H1 (cell line): ENCODE measurements at regions not wholly inside any gene's neighbourhood (a gene's known extent, or its start where the extent isn't known, plus 50 kb on each side); places are given as distances from the start of the nearest gene placed in this dataset.

Source experiments
- CTCF ChIA-PET: fragments of 300-600 bp; sonication (Branson Sonifier 250); formaldehyde crosslinking; loops from one replicate; lab custom pipeline; 2021; ENCODE audit not compliant: partially characterized antibody; lab: Charles Lee
- POLR2A ChIA-PET: fragments of 300-600 bp; sonication (Branson Sonifier 250); formaldehyde crosslinking; loops from one replicate; lab custom pipeline; 2021; ENCODE audit warnings: inconsistent platforms; ENCODE audit not compliant: partially characterized antibody; lab: Charles Lee
- DNase-seq, 2 experiments: peaks; one replicate each; pipeline versions ENCODE4 v3.0.0 to v3.0.0-alpha.2; 2010 to 2022; ENCODE audit warnings: low spot score in 2 of 2, low read depth in 1 of 2, mixed read lengths in 1 of 2
- FAIRE-seq: peaks from 2 replicates; lab custom pipeline; 2011; peaks lifted over from hg19 to GRCh38; lab: Jason Lieb, UNC
- H2AFZ ChIP-seq: 2 replicates; pipeline ENCODE4 v1.8.1; 2012; ENCODE audit warnings: low read length, inconsistent platforms
- H2AK5ac ChIP-seq: 2 replicates; pipeline ENCODE4 v1.6.1; 2013; ENCODE audit warnings: low read depth, low read length
- H2BK120ac ChIP-seq: replicated peaks from 2 replicates; pipeline ENCODE3; 2013; ENCODE audit warnings: low read depth, low read length, inconsistent platforms
- H2BK12ac ChIP-seq: 2 replicates; pipeline ENCODE4 v1.6.1; 2013; ENCODE audit warnings: low read depth, low read length
- H2BK15ac ChIP-seq: 2 replicates; pipeline ENCODE4 v1.6.1; 2013; ENCODE audit warnings: low read length
- H2BK20ac ChIP-seq: 2 replicates; pipeline ENCODE4 v1.6.1; 2013; ENCODE audit warnings: low read length
- H2BK5ac ChIP-seq: 2 replicates; pipeline ENCODE4 v1.6.1; 2013; ENCODE audit warnings: low read depth, low read length
- H3K14ac ChIP-seq: 2 replicates; pipeline ENCODE4 v1.6.1; 2013; ENCODE audit warnings: inconsistent platforms; ENCODE audit not compliant: insufficient read length
- H3K18ac ChIP-seq: 2 replicates; pipeline ENCODE4 v1.6.1; 2013; ENCODE audit warnings: low read length; ENCODE audit errors: extremely low read depth
- H3K23ac ChIP-seq: 2 replicates; pipeline ENCODE4 v1.6.1; 2013; ENCODE audit warnings: inconsistent platforms; ENCODE audit not compliant: insufficient read length
- H3K23me2 ChIP-seq: 2 replicates; pipeline ENCODE4 v1.6.1; 2013; ENCODE audit warnings: low read depth, low read length
- H3K27ac ChIP-seq: 2 replicates; pipeline ENCODE4 v1.6.1; 2011; ENCODE audit warnings: low read depth, low read length, inconsistent platforms
- H3K27me3 ChIP-seq, 4 experiments: replicated peaks in 1 of 4; 1 replicate in 1 of 4; 2 replicates in 3 of 4; pipeline versions ENCODE4 v1.6.1 to v1.8.1; 2011 to 2013; ENCODE audit warnings: low read length in 3 of 4, mild to moderate bottlenecking in 3 of 4, inconsistent platforms in 2 of 4, mixed read lengths in 2 of 4, moderate library complexity in 1 of 4; ENCODE audit not compliant: control insufficient read depth in 3 of 4, insufficient read depth in 3 of 4; ENCODE audit errors: extremely low read depth in 1 of 4
- H3K36me3 ChIP-seq, 4 experiments: 2 replicates each; pipeline versions ENCODE4 v1.6.1 to v1.8.1; 2011 to 2013; ENCODE audit warnings: mild to moderate bottlenecking in 4 of 4, low read length in 3 of 4, moderate library complexity in 2 of 4, control low read depth in 1 of 4, inconsistent platforms in 1 of 4; ENCODE audit not compliant: insufficient read depth in 4 of 4, control insufficient read depth in 2 of 4
- H3K4ac ChIP-seq: replicated peaks from 2 replicates; pipeline ENCODE3; 2013; ENCODE audit warnings: low read length, low read depth, mixed read lengths, inconsistent platforms; ENCODE audit not compliant: insufficient read length
- H3K4me1 ChIP-seq, 4 experiments: replicated peaks in 1 of 4; 1 replicate in 1 of 4; 2 replicates in 3 of 4; pipeline versions ENCODE4 v1.6.1 to v1.8.1; 2011 to 2013; ENCODE audit warnings: low read length in 3 of 4, inconsistent platforms in 2 of 4, mixed read lengths in 1 of 4; ENCODE audit not compliant: insufficient read depth in 4 of 4, control insufficient read depth in 3 of 4
- H3K4me2 ChIP-seq, 2 experiments: 2 replicates each; pipeline versions ENCODE4 v1.6.1 to v1.8.1; 2011 to 2013; ENCODE audit warnings: low read depth in 2 of 2, low read length in 2 of 2, control low read depth in 1 of 2, inconsistent platforms in 1 of 2, mild to moderate bottlenecking in 1 of 2; ENCODE audit not compliant: insufficient read depth in 1 of 2
- H3K4me3 ChIP-seq, 4 experiments: fragments of 200-600, 300-600 bp in 1 of 4; sonication (generic), shearing (Covaris generic), sonication (Bioruptor Twin) in 1 of 4; 2 replicates each; pipeline versions ENCODE4 v1.5.1 to v1.8.1; 2011 to 2016; ENCODE audit warnings: low read length in 4 of 4, low read depth in 3 of 4, control low read depth in 2 of 4, inconsistent platforms in 2 of 4, mild to moderate bottlenecking in 2 of 4, mixed read lengths in 1 of 4, moderate library complexity in 1 of 4; ENCODE audit not compliant: insufficient read depth in 2 of 4; ENCODE audit errors: extremely low read depth in 1 of 4
- H3K56ac ChIP-seq: replicated peaks from 2 replicates; pipeline ENCODE3; 2013; ENCODE audit warnings: low read depth, mild to moderate bottlenecking, mixed read lengths, low read length, inconsistent platforms; ENCODE audit not compliant: insufficient read length
- H3K79me1 ChIP-seq: 2 replicates; pipeline ENCODE4 v1.6.1; 2013; ENCODE audit warnings: low read depth, low read length, control low read depth
- H3K79me2 ChIP-seq, 2 experiments: 2 replicates each; pipeline versions ENCODE4 v1.6.1 to v1.8.1; 2012 to 2013; ENCODE audit warnings: low read length in 2 of 2, mild to moderate bottlenecking in 2 of 2, inconsistent platforms in 1 of 2; ENCODE audit not compliant: insufficient read depth in 2 of 2, control insufficient read depth in 1 of 2
- H3K9ac ChIP-seq, 4 experiments: replicated peaks in 1 of 4; 1 replicate in 1 of 4; 2 replicates in 3 of 4; pipeline versions ENCODE4 v1.6.1 to v1.8.1; 2011 to 2013; ENCODE audit warnings: low read depth in 3 of 4, low read length in 3 of 4, control low read depth in 2 of 4, mild to moderate bottlenecking in 2 of 4, moderate library complexity in 2 of 4, inconsistent platforms in 1 of 4; ENCODE audit errors: extremely low read depth in 1 of 4
- H3K9me3 ChIP-seq, 2 experiments: 2 replicates each; pipeline versions ENCODE4 v1.6.1 to v1.8.1; 2012 to 2013; ENCODE audit warnings: mild to moderate bottlenecking in 2 of 2, moderate library complexity in 2 of 2, control low read depth in 1 of 2, inconsistent platforms in 1 of 2, low read depth in 1 of 2, low read length in 1 of 2, mixed read lengths in 1 of 2; ENCODE audit not compliant: insufficient read depth in 2 of 2
- H4K20me1 ChIP-seq, 2 experiments: replicated peaks in 1 of 2; 2 replicates each; pipeline versions ENCODE3 to v1.8.1; 2011 to 2013; ENCODE audit warnings: inconsistent platforms in 2 of 2, low read length in 2 of 2, mild to moderate bottlenecking in 1 of 2; ENCODE audit not compliant: insufficient read depth in 2 of 2, control insufficient read depth in 1 of 2
- H4K5ac ChIP-seq: 2 replicates; pipeline ENCODE4 v1.6.1; 2013; ENCODE audit warnings: low read length, low read depth, mixed read lengths, inconsistent platforms; ENCODE audit not compliant: insufficient read length
- H4K8ac ChIP-seq: 2 replicates; pipeline ENCODE4 v1.8.0; 2013; ENCODE audit warnings: mild to moderate bottlenecking, moderate library complexity, low read length, inconsistent platforms; ENCODE audit not compliant: insufficient read depth; ENCODE audit errors: extremely low read depth
- H4K91ac ChIP-seq: replicated peaks from 2 replicates; pipeline ENCODE3; 2013; ENCODE audit warnings: low read length, mixed read lengths, inconsistent platforms; ENCODE audit not compliant: insufficient read length
- CHD1 ChIP-seq: IDR thresholded peaks from 2 replicates; pipeline ENCODE4 v1.6.1; 2012; ENCODE audit warnings: low read depth, low read length, improper control_type of control experiment
- CHD2 ChIP-seq: IDR thresholded peaks from 2 replicates; pipeline ENCODE4 v1.6.1; 2012; ENCODE audit warnings: low read length, improper control_type of control experiment
- EGR1 ChIP-seq: IDR thresholded peaks from 2 replicates; pipeline ENCODE4 v1.6.1; 2011; ENCODE audit warnings: low read depth, low read length, borderline replicate concordance
- EP300 ChIP-seq, 2 experiments: IDR thresholded peaks; 1 replicate in 1 of 2; 2 replicates in 1 of 2; pipeline ENCODE4 v1.6.1; 2011 to 2012; ENCODE audit warnings: low read depth in 2 of 2, low read length in 2 of 2, mild to moderate bottlenecking in 2 of 2, borderline replicate concordance in 1 of 2, inconsistent platforms in 1 of 2, moderate library complexity in 1 of 2
- HDAC6 ChIP-seq: IDR thresholded peaks from one replicate; pipeline ENCODE4 v1.7.1; 2012; ENCODE audit warnings: low read depth, mild to moderate bottlenecking, inconsistent platforms, low read length, moderate library complexity

GRCh38 chr2:238614376-238614775 is 187.6 kb downstream of the ASB1 start:
- Histone ChIP-seq H3K23ac (no peak overlapping the region), H4K91ac (no peak overlapping the region), H3K9ac (no peak overlapping the region), H4K20me1 (no peaks in the 10 kb centered on the region), H3K4me3 (no peak overlapping the region), H3K27me3 (no peaks in the 10 kb centered on the region), H3K79me2 (no peaks in the 10 kb centered on the region), H3K9me3 (0 out of 4 replicates have a peak, but pooled peaks cover 0 to 2% of the 10 kb centered on the region in 2 experiments), H3K18ac (no peak overlapping the region), H3K36me3 (no peaks in the 10 kb centered on the region), H2BK120ac (no peak overlapping the region), H2BK12ac (no peak overlapping the region), H2BK5ac (no peak overlapping the region), H3K23me2 (peaks cover 7% of the 10 kb centered on the region; the same call in 1 of the 2 replicates), H3K56ac (no peak overlapping the region), H2AFZ (no peak overlapping the region), H3K4me2 (no peak overlapping the region), H3K4ac (no peak overlapping the region), H3K14ac (no peak overlapping the region), H2AK5ac (no peak overlapping the region), H2BK20ac (no peak overlapping the region), H3K27ac (no peak overlapping the region), H4K5ac (no peak overlapping the region), H3K79me1 (no peaks in the 10 kb centered on the region), H3K4me1 (no peaks in the 10 kb centered on the region), H2BK15ac (no peak overlapping the region), H4K8ac (no peak overlapping the region)
- CTCF ChIA-PET = no interaction called here
- FAIRE-seq (no peak), DNase-seq (no peak)
- no peak for TF ChIP-seq EGR1
- TF ChIP-seq HDAC6 = no peak
- TF ChIP-seq CHD2 = no peak
- TF ChIP-seq EP300 (IDR thresholded peaks at IDR 0.05; ENCODE audit: borderline replicate concordance in 1 of 2, low read depth in 2 of 2, low read length in 2 of 2) = no peak
- no peak for TF ChIP-seq CHD1
- POLR2A ChIA-PET = no interaction called here
